PC-3 (cell line): ENCODE measurements at regions not wholly inside any gene's neighbourhood (a gene's known extent, or its start where the extent isn't known, plus 50 kb on each side); places are given as distances from the start of the nearest gene placed in this dataset.
"Not testable (repeated sequence)": the region's sequence is repeated elsewhere in the genome, so short reads cannot be mapped to it uniquely, and the experiment has no call there.

Experiments used
- EZH2 ChIP-seq: fragments of 300-600 bp; sonication (generic); IDR thresholded peaks from one replicate; pipeline ENCODE4 v1.6.1; 2017; ENCODE audit warnings: antibody characterized with exemption, mild to moderate bottlenecking, low read length; ENCODE audit not compliant: unreplicated experiment
- TF ChIP-seq, protein P1 (sequence below): fragments of 300-600 bp; sonication (generic); conservative IDR thresholded peaks from 2 replicates; pipeline ENCODE4 v1.5.1; 2017; ENCODE audit warnings: antibody characterized with exemption, low read depth, mild to moderate bottlenecking, low read length

DNA sequence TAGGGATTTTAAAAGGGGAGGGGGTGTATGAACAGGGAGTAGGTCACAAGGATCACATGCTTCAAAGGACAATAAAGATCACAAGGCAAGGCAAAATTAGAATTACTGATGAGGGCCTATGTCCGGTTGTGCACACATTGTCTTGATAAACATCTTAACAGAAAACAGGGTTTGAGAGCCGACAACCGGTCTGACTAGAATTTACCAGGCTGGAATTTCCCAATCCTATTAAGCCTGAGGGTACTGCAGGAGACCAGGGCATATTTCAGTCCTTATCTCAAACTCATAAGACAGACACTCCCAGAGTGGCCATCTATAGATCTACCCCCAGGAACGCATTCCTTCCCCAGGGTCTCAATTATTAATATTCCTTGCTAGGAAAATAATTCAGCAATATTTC, 292.9 kb downstream of the NKX6-1 start:
- TF ChIP-seq, protein P1, sequence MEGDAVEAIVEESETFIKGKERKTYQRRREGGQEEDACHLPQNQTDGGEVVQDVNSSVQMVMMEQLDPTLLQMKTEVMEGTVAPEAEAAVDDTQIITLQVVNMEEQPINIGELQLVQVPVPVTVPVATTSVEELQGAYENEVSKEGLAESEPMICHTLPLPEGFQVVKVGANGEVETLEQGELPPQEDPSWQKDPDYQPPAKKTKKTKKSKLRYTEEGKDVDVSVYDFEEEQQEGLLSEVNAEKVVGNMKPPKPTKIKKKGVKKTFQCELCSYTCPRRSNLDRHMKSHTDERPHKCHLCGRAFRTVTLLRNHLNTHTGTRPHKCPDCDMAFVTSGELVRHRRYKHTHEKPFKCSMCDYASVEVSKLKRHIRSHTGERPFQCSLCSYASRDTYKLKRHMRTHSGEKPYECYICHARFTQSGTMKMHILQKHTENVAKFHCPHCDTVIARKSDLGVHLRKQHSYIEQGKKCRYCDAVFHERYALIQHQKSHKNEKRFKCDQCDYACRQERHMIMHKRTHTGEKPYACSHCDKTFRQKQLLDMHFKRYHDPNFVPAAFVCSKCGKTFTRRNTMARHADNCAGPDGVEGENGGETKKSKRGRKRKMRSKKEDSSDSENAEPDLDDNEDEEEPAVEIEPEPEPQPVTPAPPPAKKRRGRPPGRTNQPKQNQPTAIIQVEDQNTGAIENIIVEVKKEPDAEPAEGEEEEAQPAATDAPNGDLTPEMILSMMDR, result not testable (repeated sequence)
- not testable (repeated sequence) for TF ChIP-seq EZH2
